Endothelial cell (in vitro differentiated cells): ENCODE measurements at regions not wholly inside any gene's neighbourhood (a gene's known extent, or its start where the extent isn't known, plus 50 kb on each side); places are given as distances from the start of the nearest gene placed in this dataset.
"Not testable (repeated sequence)": the region's sequence is repeated elsewhere in the genome, so short reads cannot be mapped to it uniquely, and the experiment has no call there.

ENCODE experiments used
- DNase-seq: peaks from one replicate; pipeline ENCODE4 v3.0.0; 2021; ENCODE audit warnings: low spot score
- H3K27ac Mint-ChIP-seq: one replicate; pipeline ENCODE4 v1.8.0; 2021; ENCODE audit warnings: mixed read lengths, inconsistent platforms; ENCODE audit not compliant: unreplicated experiment
- H3K27me3 Mint-ChIP-seq: one replicate; pipeline ENCODE4 v1.8.0; 2021; ENCODE audit warnings: mild to moderate bottlenecking, moderate library complexity, mixed read lengths, inconsistent platforms; ENCODE audit not compliant: unreplicated experiment
- H3K36me3 Mint-ChIP-seq: one replicate; pipeline ENCODE4 v1.8.0; 2021; ENCODE audit warnings: mild to moderate bottlenecking, low read depth, mixed read lengths, inconsistent platforms; ENCODE audit not compliant: unreplicated experiment
- H3K4me1 Mint-ChIP-seq: one replicate; pipeline ENCODE4 v1.8.0; 2021; ENCODE audit warnings: mild to moderate bottlenecking, mixed read lengths, inconsistent platforms; ENCODE audit not compliant: unreplicated experiment
- H3K4me3 Mint-ChIP-seq: one replicate; pipeline ENCODE4 v1.8.0; 2021; ENCODE audit warnings: mild to moderate bottlenecking, mixed read lengths, inconsistent platforms; ENCODE audit not compliant: unreplicated experiment
- H3K9me3 Mint-ChIP-seq: one replicate; pipeline ENCODE4 v1.8.0; 2021; ENCODE audit warnings: mixed read lengths, inconsistent platforms; ENCODE audit not compliant: unreplicated experiment

DNA sequence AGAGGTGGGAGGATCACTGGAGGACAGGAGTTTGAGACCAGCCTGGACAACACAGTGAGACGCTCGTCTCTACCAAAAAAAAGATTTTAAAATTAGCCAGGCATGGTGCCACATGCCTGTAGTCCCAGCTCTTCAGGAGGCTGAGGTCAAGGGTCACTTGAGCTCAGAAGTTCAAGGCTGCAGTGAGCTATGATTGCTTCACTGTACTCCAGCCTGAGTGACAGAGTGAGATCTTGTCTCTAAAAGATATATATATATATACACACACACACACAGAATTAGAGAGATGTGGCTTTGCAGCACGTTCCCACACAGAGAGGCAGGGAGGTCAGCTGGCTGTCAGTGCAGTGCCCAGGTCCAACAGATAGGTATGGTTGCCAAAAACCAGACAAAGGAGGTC lies 363.4 kb downstream of the BCL2L11 start:
- H3K27ac Mint-ChIP-seq, H3K36me3 Mint-ChIP-seq: not testable (repeated sequence)

GRCh38 chr2:111485895-111486294 lies 365.2 kb downstream of the BCL2L11 start:
- H3K27me3 Mint-ChIP-seq, H3K27ac Mint-ChIP-seq, H3K4me1 Mint-ChIP-seq, H3K9me3 Mint-ChIP-seq, DNase-seq, H3K4me3 Mint-ChIP-seq, H3K36me3 Mint-ChIP-seq: not testable (repeated sequence)

More for the DNA sequence above, 363.4 kb downstream of the BCL2L11 start:
- not testable (repeated sequence) for H3K27me3 Mint-ChIP-seq, H3K4me1 Mint-ChIP-seq, H3K4me3 Mint-ChIP-seq, DNase-seq, H3K9me3 Mint-ChIP-seq

DNA sequence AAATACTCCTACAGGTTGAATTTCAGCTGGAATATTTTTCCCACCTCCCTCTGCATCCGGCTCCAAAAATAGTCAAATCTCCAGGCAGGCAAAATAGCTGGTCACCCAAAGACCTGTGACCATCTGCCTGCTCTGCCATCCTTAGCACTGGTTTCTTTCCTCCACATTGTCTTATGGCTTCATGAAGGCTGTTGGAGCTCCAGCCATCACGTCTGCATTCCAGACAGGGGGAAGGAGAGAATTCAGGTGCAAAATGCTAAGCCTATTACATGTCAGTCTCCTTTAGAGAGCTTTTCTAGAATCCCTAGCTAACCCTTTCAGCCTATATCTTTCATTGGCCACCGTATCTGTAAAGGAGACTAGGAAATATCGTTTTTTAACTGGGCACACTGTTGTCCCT lies 367.7 kb downstream of the BCL2L11 start:
- H3K4me1 Mint-ChIP-seq, DNase-seq, H3K4me3 Mint-ChIP-seq, H3K9me3 Mint-ChIP-seq, H3K36me3 Mint-ChIP-seq, H3K27me3 Mint-ChIP-seq, H3K27ac Mint-ChIP-seq: not testable (repeated sequence)

- not testable (repeated sequence) for DNase-seq, H3K27ac Mint-ChIP-seq, H3K36me3 Mint-ChIP-seq, H3K4me1 Mint-ChIP-seq, H3K27me3 Mint-ChIP-seq, H3K9me3 Mint-ChIP-seq, H3K4me3 Mint-ChIP-seq
Observed at GRCh38 chr2:111489460-111489859, 368.7 kb downstream of the BCL2L11 start.

- not testable (repeated sequence) for H3K4me1 Mint-ChIP-seq, H3K36me3 Mint-ChIP-seq, H3K4me3 Mint-ChIP-seq, H3K9me3 Mint-ChIP-seq, H3K27me3 Mint-ChIP-seq, DNase-seq, H3K27ac Mint-ChIP-seq
Observed at GRCh38 chr2:111491181-111491580, 370.5 kb downstream of the BCL2L11 start.

DNA sequence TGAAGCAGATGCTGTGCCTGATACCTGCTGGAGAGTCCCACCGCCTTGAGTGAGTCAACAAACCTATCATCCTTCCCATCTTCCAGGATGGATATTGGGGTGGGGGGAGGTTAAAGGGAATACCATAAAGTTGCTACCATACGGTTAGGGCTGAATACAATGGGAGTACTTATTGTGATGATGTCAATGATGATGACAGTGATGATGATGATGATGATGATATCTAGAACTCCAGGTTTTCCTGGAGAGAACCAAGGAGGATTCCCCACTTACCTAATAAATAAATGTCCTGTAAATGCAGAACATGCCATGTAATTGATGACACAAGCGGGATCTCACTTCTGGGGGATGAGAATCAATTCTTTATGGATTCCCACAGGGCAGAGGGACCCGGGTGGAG lies 370.9 kb downstream of the BCL2L11 start:
- not testable (repeated sequence) for H3K4me1 Mint-ChIP-seq, H3K27me3 Mint-ChIP-seq, DNase-seq, H3K9me3 Mint-ChIP-seq, H3K27ac Mint-ChIP-seq, H3K36me3 Mint-ChIP-seq
- H3K4me3 Mint-ChIP-seq, result peak overlapping the region; percentile 51

DNA sequence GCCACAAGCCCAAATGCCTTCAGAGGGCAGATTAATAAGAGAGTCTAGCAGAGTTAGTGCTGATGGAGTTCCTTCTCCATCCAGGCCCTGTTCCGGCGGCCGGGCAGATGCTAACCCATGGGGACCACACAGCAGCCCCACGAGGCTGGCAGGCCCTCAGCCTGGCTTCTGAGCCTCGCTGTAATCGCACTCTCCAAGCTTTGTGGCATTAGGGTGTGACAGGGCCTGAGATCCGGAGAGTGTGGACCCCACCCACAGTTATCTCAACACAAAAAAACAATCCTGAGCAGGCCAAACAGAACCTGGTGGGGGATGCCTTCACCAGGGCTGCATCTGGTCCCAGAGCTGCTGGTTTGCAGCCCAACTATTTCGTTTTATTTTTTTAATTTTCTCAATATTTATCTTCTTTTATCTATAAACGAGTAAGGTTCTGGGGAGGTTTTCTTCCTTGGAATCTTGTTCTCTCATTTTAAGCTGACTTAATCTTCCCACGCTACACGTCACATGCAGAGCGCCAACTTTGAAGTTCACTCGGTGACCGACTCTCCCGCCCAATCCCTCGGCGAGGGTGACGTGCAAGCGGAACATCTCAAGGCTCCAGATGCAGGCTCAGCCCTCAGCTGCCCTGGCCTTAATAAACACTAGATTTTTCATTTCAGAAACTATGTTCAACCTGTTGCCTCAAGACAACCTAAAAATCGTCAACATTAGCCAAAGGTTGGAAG lies 372.4 kb downstream of the BCL2L11 start:
- H3K9me3 Mint-ChIP-seq, H3K36me3 Mint-ChIP-seq, DNase-seq, H3K27ac Mint-ChIP-seq, H3K27me3 Mint-ChIP-seq: not testable (repeated sequence)
- Mint-ChIP-seq H3K4me1 (peaks cover 15% of the 10 kb centered on the region), H3K4me3 (peak overlapping the region; percentile 37)

DNA sequence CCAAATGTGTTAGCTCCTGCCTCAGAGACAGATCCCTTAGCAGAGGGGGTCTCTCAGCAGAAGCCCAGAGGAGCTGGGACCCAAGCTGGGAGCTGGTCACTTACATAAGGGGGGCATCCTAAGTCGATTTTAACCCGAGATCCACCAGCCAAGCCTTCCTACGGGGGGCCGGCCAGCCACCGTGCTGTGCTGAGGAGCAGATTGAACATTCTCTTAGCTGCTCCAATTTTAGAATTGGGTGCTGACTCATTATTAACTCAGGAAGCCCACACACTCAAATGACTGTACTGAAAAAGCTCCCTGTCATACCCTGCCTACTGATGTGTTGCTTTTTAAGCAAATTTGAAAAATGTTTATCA lies 373.0 kb downstream of the BCL2L11 start:
- peaks cover 15% of the 10 kb centered on the region for H3K4me1 Mint-ChIP-seq
- H3K36me3 Mint-ChIP-seq, DNase-seq, H3K27me3 Mint-ChIP-seq, H3K9me3 Mint-ChIP-seq: not testable (repeated sequence)
- peak overlapping the region; percentile 37 for H3K4me3 Mint-ChIP-seq
- H3K27ac Mint-ChIP-seq, result peak overlapping the region; percentile 42

GRCh38 chr2:111494288-111494980 lies 373.7 kb downstream of the BCL2L11 start:
- not testable (repeated sequence) for H3K4me3 Mint-ChIP-seq

DNA sequence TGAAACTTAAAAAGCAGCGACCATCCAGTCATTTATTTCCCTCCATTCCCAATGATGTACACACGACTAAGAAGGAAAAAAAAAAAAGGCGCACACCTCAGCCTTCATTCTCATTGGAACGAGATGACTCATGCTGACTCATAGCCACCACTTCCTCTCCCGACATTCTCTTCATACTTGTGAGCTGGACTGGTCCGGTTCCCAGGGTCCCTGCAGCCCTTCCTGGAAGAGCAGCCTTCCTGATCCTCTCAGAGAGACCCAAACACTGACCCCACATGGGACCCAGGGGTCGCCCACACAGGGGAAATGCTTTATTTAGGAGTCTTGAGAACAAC lies 374.2 kb downstream of the BCL2L11 start:
- DNase-seq, H3K36me3 Mint-ChIP-seq, H3K27me3 Mint-ChIP-seq, H3K4me3 Mint-ChIP-seq, H3K9me3 Mint-ChIP-seq, H3K27ac Mint-ChIP-seq: not testable (repeated sequence)
- peaks cover 15% of the 10 kb centered on the region for H3K4me1 Mint-ChIP-seq

More at GRCh38 chr2:111494288-111494980, 373.7 kb downstream of the BCL2L11 start:
- DNase-seq, H3K27ac Mint-ChIP-seq, H3K27me3 Mint-ChIP-seq, H3K36me3 Mint-ChIP-seq, H3K9me3 Mint-ChIP-seq: not testable (repeated sequence)
- H3K4me1 Mint-ChIP-seq, result peaks cover 15% of the 10 kb centered on the region

DNA sequence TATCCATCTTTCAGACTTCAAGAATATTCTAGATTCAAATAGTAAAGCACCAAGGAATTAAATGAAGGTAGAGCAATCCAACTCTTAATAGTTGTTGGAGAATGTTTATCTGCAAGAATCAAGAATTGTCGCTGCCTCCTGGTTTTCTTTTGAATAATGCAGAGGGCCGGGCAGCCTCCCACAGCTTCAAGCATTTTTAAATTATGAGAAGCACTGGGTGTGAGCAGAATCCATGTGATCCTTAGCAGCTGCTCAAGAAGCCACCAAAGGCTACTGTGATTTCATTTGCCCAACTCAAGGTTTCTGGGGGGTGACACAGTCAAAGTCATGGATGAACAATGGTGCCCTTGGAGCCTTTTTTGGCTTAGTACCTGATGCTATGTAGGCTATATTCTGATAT lies 374.9 kb downstream of the BCL2L11 start:
- not testable (repeated sequence) for H3K36me3 Mint-ChIP-seq, DNase-seq, H3K27me3 Mint-ChIP-seq, H3K9me3 Mint-ChIP-seq, H3K4me3 Mint-ChIP-seq
- peaks cover 15% of the 10 kb centered on the region for H3K4me1 Mint-ChIP-seq
- peak overlapping the region; percentile 62 for H3K27ac Mint-ChIP-seq

DNA sequence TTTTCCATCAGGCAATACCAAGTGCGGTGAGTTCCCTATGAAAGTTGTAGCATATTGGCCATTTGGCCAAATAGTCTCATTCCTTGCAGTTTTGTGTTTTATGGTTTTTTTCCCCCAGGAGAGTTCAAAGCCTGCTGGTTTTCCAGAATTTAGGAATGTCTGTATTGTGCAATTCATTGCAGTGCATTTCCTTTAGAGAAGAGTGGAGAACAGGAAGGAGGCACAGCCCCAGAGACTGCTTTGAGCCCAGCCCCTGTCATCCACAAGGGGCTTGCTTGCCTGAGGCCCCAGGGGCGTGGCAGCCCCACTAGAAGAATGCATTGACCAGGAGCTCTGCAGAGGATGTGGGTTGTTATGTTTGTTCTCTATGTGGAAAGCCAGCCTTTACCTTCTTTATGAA lies 375.5 kb downstream of the BCL2L11 start:
- Mint-ChIP-seq H3K27ac (peak overlapping the region; percentile 62), H3K4me1 (peaks cover 15% of the 10 kb centered on the region)
- not testable (repeated sequence) for H3K9me3 Mint-ChIP-seq, H3K36me3 Mint-ChIP-seq, H3K27me3 Mint-ChIP-seq, H3K4me3 Mint-ChIP-seq, DNase-seq
